T-helper 17 cell (primary cell): ENCODE measurements at regions not wholly inside any gene's neighbourhood (a gene's known extent, or its start where the extent isn't known, plus 50 kb on each side); places are given as distances from the start of the nearest gene placed in this dataset.
A peak's percentile ranks its signal among the peaks of the same experiment; 100 is the strongest.

ENCODE experiments used
- ATAC-seq: fragments of 150-1000 bp; cut with Tn5 transposase; 2 replicates; pipeline ENCODE4 v1.10.0; 2021; ENCODE audit warnings: mild to moderate bottlenecking, moderate library complexity
- DNase-seq, 3 donors: peaks; one replicate each; pipeline versions ENCODE4 v3.0.0 to v3.0.0-alpha.2; 2020 to 2021
- H3K9me3 ChIP-seq: one replicate; pipeline ENCODE4 v1.7.0; 2013; ENCODE audit warnings: low read length, mild to moderate bottlenecking; ENCODE audit not compliant: control insufficient read depth, poor library complexity, severe bottlenecking
- H3K27ac Mint-ChIP-seq: one replicate; pipeline ENCODE4 v1.8.0; 2022; ENCODE audit warnings: mild to moderate bottlenecking, moderate library complexity, mixed read lengths
- H3K27me3 Mint-ChIP-seq: one replicate; pipeline ENCODE4 v1.8.0; 2022; ENCODE audit warnings: mixed read lengths
- H3K36me3 Mint-ChIP-seq: one replicate; pipeline ENCODE4 v1.8.0; 2022; ENCODE audit warnings: low read depth, mixed read lengths
- H3K4me1 Mint-ChIP-seq: one replicate; pipeline ENCODE4 v1.8.0; 2022; ENCODE audit warnings: mild to moderate bottlenecking, mixed read lengths
- H3K4me3 Mint-ChIP-seq: one replicate; pipeline ENCODE4 v1.8.0; 2022; ENCODE audit warnings: mild to moderate bottlenecking, moderate library complexity, mixed read lengths

DNA sequence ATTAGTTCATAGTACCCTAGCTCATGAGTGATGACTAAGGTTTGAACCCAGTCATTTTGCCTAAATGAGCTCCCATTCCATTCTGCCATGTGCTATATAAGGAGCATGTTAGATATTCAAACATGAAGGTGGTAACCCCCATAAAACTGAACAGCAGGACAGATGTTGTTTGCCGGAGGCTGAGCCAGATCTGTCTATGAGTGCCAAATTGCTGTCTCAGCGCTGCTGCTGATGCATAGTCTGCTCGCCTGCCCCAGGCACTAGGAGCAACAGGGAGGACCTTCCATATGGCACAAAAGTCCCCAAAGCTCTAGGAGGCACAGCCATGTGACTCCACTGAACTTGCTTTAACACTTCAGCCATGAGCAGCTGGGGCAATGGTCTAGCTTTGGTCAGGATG is 466.0 kb upstream of the GHITM start:
- ATAC-seq (no peak), DNase-seq (no peak)
- H3K36me3 Mint-ChIP-seq: no peaks in the 10 kb centered on the region
- H3K27ac Mint-ChIP-seq: no peak overlapping the region
- no peak overlapping the region for H3K4me3 Mint-ChIP-seq
- no peaks in the 10 kb centered on the region for H3K9me3 ChIP-seq
- H3K4me1 Mint-ChIP-seq: no peaks in the 10 kb centered on the region
- H3K27me3 Mint-ChIP-seq: no peaks in the 10 kb centered on the region

DNA sequence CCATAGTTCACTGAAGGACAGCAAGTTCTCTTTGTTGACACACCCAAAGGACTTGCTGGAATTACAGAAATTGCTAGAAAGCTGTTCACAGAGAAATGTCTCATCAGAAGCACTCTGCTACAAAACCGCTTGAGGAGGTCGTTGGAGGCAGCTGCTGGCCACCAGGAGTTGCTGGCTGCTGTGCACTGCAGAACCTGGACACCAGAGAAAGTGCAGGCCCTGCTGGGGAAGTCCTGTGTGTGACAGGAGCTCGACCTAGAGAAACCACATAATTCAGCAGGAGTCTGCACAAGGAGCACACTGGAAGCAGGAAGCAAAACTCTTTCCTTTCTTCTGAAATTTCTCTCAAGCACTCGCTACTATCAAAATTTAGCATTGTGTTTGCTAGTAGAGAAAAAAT is 461.5 kb upstream of the GHITM start:
- DNase-seq (no peak), ATAC-seq (no peak)
- Mint-ChIP-seq H3K4me1 (peaks cover 10% of the 10 kb centered on the region), H3K36me3 (no peaks in the 10 kb centered on the region), H3K4me3 (no peak overlapping the region), H3K27ac (no peak overlapping the region), H3K27me3 (no peaks in the 10 kb centered on the region)
- H3K9me3 ChIP-seq: no peaks in the 10 kb centered on the region

DNA sequence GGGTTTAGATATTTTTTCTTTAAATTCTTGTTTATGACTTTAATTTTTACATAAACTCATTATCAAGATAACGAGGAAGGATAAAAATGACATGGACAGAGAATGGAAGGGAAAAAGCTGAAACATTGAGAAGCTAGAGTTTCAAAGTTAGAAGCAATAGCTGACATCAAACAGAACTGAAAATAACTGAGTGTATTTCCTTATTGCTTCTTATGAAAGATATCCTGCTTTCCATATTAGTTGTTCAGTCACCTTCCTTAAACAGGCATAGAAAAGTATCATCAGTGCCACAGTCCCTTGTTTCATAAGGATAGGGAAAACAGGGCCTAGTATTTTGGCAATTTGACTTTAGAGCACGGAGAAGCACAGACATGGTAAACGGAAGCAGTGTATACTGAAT is 460.5 kb upstream of the GHITM start:
- Mint-ChIP-seq H3K27me3 (no peaks in the 10 kb centered on the region), H3K4me1 (peaks cover 10% of the 10 kb centered on the region), H3K36me3 (no peaks in the 10 kb centered on the region), H3K27ac (peak overlapping the region; percentile 16), H3K4me3 (no peak overlapping the region)
- H3K9me3 ChIP-seq: no peaks in the 10 kb centered on the region
- no peak for DNase-seq
- no peak for ATAC-seq

DNA sequence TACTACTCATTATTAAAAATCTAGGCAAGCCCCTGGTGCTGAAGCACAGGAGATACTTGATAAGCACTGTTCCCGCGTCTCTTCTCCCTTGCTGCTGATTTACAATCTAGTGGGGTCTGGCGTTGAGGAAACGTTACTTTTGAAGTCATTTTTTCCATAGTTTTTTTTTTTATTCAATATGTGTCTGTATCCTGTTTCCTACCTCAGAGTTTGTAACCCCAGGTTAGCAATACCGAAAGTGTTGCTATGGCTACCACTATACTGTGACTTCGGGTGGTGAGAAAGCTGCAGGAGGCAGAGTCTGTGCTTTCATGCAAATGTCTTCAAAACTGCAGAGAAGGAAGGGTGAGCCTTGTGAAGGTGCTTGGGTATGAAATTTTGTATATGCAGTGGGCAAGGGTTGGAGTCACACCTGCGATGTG is 458.8 kb upstream of the GHITM start:
- no peaks in the 10 kb centered on the region for H3K36me3 Mint-ChIP-seq
- H3K4me3 Mint-ChIP-seq: peak overlapping the region; percentile 28
- ATAC-seq (peak; percentile 70), DNase-seq (no peak)
- no peaks in the 10 kb centered on the region for H3K9me3 ChIP-seq
- H3K27ac Mint-ChIP-seq: no peak overlapping the region
- H3K27me3 Mint-ChIP-seq: no peaks in the 10 kb centered on the region
- H3K4me1 Mint-ChIP-seq: peaks cover 10% of the 10 kb centered on the region

DNA sequence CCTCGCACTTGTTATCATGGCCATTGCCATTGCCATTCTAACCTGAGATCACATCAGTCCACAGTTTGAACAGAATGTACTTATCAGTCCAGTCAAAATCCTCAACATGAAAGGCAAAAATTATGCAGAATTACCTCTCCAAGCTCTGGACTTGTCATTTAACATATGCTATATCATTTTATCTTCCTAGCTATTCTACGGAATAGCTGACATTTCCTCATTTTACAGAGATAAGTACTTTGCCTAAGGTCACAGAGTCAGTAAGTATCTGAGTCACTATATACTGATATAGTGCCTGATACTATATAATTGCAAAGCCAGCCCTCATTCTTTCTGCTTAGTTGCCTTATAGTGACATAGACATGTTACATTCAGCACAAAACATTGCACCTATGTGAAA is 456.9 kb upstream of the GHITM start:
- Mint-ChIP-seq H3K27ac (no peak overlapping the region), H3K4me3 (no peak overlapping the region), H3K4me1 (peaks cover 10% of the 10 kb centered on the region), H3K27me3 (no peaks in the 10 kb centered on the region), H3K36me3 (no peaks in the 10 kb centered on the region)
- no peaks in the 10 kb centered on the region for H3K9me3 ChIP-seq
- ATAC-seq (no peak), DNase-seq (no peak)

DNA sequence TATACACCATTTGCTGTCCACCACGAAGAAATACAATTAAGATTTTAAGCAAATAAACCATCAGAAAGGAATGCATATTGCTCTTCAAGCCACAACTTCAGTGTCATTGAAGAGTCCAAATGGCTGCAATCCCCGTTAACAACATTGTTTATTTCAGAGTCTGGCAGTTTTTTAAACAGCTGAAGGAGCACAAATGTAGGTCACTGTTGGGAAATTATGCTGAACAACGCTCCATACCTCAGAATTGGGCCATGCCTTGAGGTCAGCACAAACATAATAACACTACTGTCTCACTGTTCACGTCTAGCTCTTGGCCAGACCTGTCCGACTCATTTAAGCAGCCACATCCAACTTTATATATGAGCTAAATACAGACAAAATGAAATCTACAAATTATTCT is 453.9 kb upstream of the GHITM start:
- Mint-ChIP-seq H3K4me1 (peaks cover 6% of the 10 kb centered on the region), H3K36me3 (no peaks in the 10 kb centered on the region), H3K4me3 (no peak overlapping the region), H3K27me3 (no peaks in the 10 kb centered on the region), H3K27ac (no peak overlapping the region)
- DNase-seq: no peak
- ATAC-seq: no peak
- no peaks in the 10 kb centered on the region for H3K9me3 ChIP-seq

DNA sequence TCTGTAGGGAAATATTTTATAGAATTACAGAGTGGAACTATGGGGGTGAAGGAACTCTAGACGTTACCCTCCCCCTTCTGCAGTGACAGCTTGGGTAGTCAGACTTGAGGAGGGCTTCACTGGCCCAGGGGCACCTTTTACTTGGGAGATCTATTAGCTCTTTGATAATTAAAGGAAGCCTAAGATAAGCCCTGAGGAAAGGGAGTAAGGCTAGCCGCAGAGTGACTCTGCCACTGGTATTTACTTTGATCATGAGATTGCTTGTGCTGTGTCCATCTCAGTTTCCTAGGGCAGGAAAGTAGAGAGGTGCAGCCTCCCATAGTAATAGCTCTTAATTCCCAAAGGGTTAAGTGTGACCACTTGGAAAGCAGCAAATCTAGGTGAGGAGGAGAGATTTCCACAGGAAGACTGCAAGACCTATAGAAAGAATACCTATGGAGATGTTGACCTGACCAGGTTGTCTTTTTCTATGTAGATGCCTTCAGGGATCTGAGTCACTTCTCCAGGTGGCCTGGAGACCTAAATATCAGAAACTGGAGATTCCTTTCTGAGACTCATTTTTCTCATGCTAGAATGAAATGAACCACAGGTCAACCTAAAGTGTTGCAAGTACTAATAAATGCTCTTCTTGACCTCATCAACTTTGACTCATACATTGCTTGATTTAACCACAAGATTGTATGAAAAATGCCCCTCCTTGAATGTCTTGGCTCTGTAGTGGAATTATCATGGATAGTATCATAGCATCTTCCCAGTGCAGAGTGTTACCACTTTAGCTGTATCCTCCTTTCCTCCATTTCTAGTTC is 447.3 kb upstream of the GHITM start:
- H3K36me3 Mint-ChIP-seq: no peaks in the 10 kb centered on the region
- no peak overlapping the region for H3K4me3 Mint-ChIP-seq
- ATAC-seq (no peak), DNase-seq (no peak)
- no peak overlapping the region for H3K27ac Mint-ChIP-seq
- no peaks in the 10 kb centered on the region for H3K27me3 Mint-ChIP-seq
- no peaks in the 10 kb centered on the region for H3K9me3 ChIP-seq
- no peaks in the 10 kb centered on the region for H3K4me1 Mint-ChIP-seq

DNA sequence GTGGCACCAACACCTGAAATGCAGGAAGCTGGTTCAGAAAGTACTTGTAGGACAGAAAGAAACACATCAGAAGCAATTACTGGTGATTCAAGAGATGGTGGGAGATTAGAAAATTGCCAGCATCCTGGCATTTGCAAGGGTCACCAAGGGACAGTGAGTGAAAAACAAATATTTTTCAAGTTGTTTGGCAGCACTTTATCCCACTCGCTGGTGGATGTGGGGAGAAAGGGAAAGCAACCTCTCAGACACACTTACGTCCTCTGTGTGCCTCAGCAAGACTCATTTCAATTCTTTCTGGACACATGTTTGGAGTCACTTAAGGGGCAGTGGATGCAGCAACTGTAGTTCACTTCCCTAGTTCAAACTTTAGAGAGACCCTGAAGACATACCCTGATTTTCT is 440.4 kb upstream of the GHITM start:
- no peaks in the 10 kb centered on the region for H3K4me1 Mint-ChIP-seq
- H3K4me3 Mint-ChIP-seq: no peak overlapping the region
- H3K36me3 Mint-ChIP-seq: no peaks in the 10 kb centered on the region
- ATAC-seq (no peak), DNase-seq (no peak)
- H3K9me3 ChIP-seq: no peaks in the 10 kb centered on the region
- no peak overlapping the region for H3K27ac Mint-ChIP-seq
- H3K27me3 Mint-ChIP-seq: no peaks in the 10 kb centered on the region

DNA sequence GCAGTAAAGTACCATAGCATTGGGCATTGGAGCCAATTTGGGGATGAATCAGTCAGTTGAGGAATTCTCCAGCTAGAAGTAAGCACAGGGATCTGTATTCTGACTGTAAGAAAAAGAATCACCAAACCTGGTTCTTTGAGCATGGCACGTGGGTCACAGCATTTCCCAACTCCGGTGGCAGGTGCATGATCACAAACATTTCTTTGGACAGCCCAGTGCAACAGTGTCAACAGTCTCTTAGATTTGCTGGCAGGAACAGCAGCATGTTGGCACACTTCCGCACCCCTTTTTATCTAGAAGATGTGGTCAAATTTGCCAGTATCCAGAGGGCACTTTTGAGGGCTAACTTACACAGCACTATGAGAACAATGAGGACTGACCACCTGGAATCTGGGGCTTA is 437.5 kb upstream of the GHITM start:
- no peak overlapping the region for H3K4me3 Mint-ChIP-seq
- no peaks in the 10 kb centered on the region for H3K9me3 ChIP-seq
- H3K4me1 Mint-ChIP-seq: no peaks in the 10 kb centered on the region
- H3K27me3 Mint-ChIP-seq: no peaks in the 10 kb centered on the region
- no peak for DNase-seq
- H3K36me3 Mint-ChIP-seq: no peaks in the 10 kb centered on the region
- no peak overlapping the region for H3K27ac Mint-ChIP-seq
- ATAC-seq: no peak

DNA sequence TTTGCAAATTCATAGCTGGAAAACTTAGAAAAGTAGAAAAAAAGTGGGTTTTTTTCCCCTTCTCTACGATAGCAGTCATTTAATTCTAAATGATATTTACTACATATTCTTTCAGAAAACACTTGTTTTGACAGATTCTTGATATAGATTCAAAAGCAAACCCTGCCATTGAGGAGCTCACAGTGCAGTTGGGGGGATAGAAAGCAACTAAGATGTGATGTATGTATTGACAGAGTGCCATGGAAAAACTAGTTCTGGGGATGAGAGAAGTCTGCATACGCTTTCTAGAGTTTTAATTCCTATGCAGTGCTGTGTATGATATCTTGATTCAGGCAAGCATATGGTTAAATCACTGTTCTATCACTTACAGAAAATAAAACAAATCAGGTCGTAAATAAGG is 436.6 kb upstream of the GHITM start:
- H3K27ac Mint-ChIP-seq: no peak overlapping the region
- DNase-seq (no peak), ATAC-seq (no peak)
- H3K27me3 Mint-ChIP-seq: no peaks in the 10 kb centered on the region
- no peak overlapping the region for H3K4me3 Mint-ChIP-seq
- H3K4me1 Mint-ChIP-seq: no peaks in the 10 kb centered on the region
- no peaks in the 10 kb centered on the region for H3K36me3 Mint-ChIP-seq
- H3K9me3 ChIP-seq: no peaks in the 10 kb centered on the region

DNA sequence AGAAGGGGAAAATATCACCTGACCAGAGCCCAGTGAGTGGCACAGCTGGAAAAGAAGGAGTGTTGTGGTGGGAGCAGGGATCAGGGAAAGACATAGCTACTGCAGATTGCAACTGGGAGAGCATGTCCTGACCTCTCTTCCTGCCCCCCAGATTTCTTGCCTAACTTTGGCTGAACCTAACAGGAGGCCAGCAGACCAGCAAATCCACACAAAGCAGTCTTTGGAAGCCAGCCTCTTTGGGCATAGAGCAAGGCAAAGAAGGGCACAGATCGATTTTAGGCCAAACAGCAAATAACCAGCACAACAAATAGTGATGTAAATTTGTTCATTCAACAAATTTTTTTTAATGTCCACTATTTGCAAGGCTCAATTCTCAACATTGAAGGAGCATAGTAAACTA is 433.2 kb upstream of the GHITM start:
- H3K4me3 Mint-ChIP-seq: no peak overlapping the region
- no peaks in the 10 kb centered on the region for H3K4me1 Mint-ChIP-seq
- no peak overlapping the region for H3K27ac Mint-ChIP-seq
- DNase-seq (no peak), ATAC-seq (no peak)
- no peaks in the 10 kb centered on the region for H3K36me3 Mint-ChIP-seq
- H3K27me3 Mint-ChIP-seq: no peaks in the 10 kb centered on the region
- no peaks in the 10 kb centered on the region for H3K9me3 ChIP-seq

DNA sequence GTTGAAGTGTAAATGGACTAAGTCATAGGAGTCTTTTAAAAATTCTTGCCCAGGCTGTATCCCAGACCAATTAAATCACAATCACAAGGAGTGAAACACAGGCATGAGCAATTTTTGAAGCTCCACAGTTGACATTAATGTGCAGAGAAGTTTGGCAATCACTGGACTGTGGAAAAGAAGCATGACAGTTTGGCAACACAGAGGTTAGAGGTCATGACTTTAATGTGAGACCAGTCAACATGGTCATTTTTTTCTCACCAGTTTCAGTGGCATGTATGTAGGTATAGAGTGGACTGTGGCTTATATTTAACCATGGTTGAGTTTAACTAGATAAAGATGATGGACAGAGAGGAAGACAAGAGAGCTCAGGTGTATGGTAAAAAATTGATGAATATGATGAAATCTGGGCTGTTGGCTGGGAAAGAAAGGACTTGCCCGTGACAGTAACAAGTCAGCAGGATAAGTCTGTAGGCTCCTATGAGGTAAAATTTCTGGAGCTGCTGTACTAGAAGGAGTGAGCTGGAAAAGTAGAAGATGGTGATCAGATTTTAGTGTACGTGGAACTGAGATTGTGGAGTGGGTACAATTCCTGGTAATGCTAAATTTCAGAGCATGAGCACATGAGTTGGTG is 432.2 kb upstream of the GHITM start:
- no peak for ATAC-seq

DNA sequence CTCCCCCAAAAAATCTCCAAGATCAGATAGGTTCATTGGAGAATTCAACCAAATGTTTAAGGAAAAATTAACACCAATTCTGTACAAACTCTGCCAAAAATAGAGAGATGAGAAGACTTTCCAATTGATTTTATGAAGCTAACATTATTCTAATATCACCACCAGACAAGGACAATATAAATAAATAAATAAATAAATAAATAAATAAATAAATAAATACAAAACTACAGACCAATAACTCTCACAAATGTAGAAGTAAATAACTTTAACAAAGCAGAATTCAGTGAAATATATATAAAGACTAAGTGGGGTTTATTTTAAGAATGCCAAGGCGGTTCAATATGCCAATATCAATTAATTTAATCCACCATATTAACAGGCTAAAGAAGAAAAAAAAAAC is 425.9 kb upstream of the GHITM start:
- Mint-ChIP-seq H3K27me3 (no peaks in the 10 kb centered on the region), H3K4me1 (no peaks in the 10 kb centered on the region), H3K27ac (no peak overlapping the region), H3K4me3 (no peak overlapping the region), H3K36me3 (no peaks in the 10 kb centered on the region)
- H3K9me3 ChIP-seq: no peaks in the 10 kb centered on the region
- ATAC-seq (no peak), DNase-seq (no peak)

More for the DNA sequence above, 432.2 kb upstream of the GHITM start:
- no peaks in the 10 kb centered on the region for H3K27me3 Mint-ChIP-seq
- no peaks in the 10 kb centered on the region for H3K9me3 ChIP-seq
- no peak overlapping the region for H3K27ac Mint-ChIP-seq
- no peaks in the 10 kb centered on the region for H3K4me1 Mint-ChIP-seq
- DNase-seq: no peak
- no peak overlapping the region for H3K4me3 Mint-ChIP-seq
- H3K36me3 Mint-ChIP-seq: no peaks in the 10 kb centered on the region

DNA sequence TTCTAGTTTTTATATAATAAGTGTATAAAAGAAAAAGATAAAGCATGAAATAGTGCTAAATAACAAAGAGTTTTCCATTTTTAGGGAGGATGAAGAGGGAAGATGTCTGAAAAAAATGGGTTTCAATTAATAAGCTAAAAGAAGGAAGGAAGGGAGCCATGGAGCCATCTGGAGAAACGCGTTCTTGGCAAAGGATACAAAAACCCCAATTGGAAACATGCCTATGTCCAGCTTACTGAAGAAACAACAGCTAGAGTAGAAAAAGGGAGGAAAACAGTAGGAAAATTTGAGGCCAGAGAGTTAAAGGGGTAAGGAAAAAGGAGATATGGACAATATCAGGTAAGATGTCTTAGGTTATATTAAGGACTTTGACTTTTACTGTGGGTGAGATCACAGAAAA is 416.2 kb upstream of the GHITM start:
- H3K36me3 Mint-ChIP-seq: no peaks in the 10 kb centered on the region
- ATAC-seq (no peak), DNase-seq (no peak)
- no peak overlapping the region for H3K4me3 Mint-ChIP-seq
- H3K4me1 Mint-ChIP-seq: no peaks in the 10 kb centered on the region
- no peaks in the 10 kb centered on the region for H3K27me3 Mint-ChIP-seq
- H3K9me3 ChIP-seq: peaks cover 3% of the 10 kb centered on the region
- no peak overlapping the region for H3K27ac Mint-ChIP-seq
